ENCODE measurements at regions not wholly inside any gene's neighbourhood (a gene's known extent, or its start where the extent isn't known, plus 50 kb on each side); places are given as distances from the start of the nearest gene placed in this dataset.

GRCh38 chr18:76771192-76771799 lies 51.1 kb upstream of the ZNF236 start:
- no peak for DNase-seq (ENCODE audit: low read depth)
- no peak for TF ChIP-seq CTCF (IDR thresholded peaks at IDR 0.05; ENCODE audit: control insufficient read depth, extremely low read depth, insufficient read depth)
- no peak overlapping the region for H3K4me3 ChIP-seq (ENCODE audit: low read depth, low read length)

GRCh38 chr18:76767954-76768353 lies 54.4 kb upstream of the ZNF236 start:
- no peak for DNase-seq (ENCODE audit: low read depth)
- no peak overlapping the region for H3K4me3 ChIP-seq (ENCODE audit: low read depth, low read length)
- TF ChIP-seq CTCF (IDR thresholded peaks at IDR 0.05; ENCODE audit: control insufficient read depth, extremely low read depth, insufficient read depth) = no peak

GRCh38 chr18:76766429-76766828 lies 55.9 kb upstream of the ZNF236 start:
- no peak for TF ChIP-seq CTCF (IDR thresholded peaks at IDR 0.05; ENCODE audit: control insufficient read depth, extremely low read depth, insufficient read depth)
- H3K4me3 ChIP-seq (ENCODE audit: low read depth, low read length) = no peak overlapping the region
- DNase-seq (ENCODE audit: low read depth) = no peak

- no peak for DNase-seq (ENCODE audit: low read depth)
- H3K4me3 ChIP-seq (ENCODE audit: low read depth, low read length) = no peak overlapping the region
- TF ChIP-seq CTCF (IDR thresholded peaks at IDR 0.05; ENCODE audit: control insufficient read depth, extremely low read depth, insufficient read depth) = no peak
Measured at GRCh38 chr18:76765649-76766048, 56.7 kb upstream of the ZNF236 start.

GRCh38 chr18:76764291-76764901 lies 58.0 kb upstream of the ZNF236 start:
- no peak for TF ChIP-seq CTCF (IDR thresholded peaks at IDR 0.05; ENCODE audit: control insufficient read depth, extremely low read depth, insufficient read depth)
- no peak for DNase-seq (ENCODE audit: low read depth)

GRCh38 chr18:76759056-76759455 lies 63.3 kb upstream of the ZNF236 start:
- TF ChIP-seq CTCF (IDR thresholded peaks at IDR 0.05; ENCODE audit: control insufficient read depth, extremely low read depth, insufficient read depth) = no peak
- no peak overlapping the region for H3K4me3 ChIP-seq (ENCODE audit: low read depth, low read length)
- no peak for DNase-seq (ENCODE audit: low read depth)

More at GRCh38 chr18:76764291-76764901, 58.0 kb upstream of the ZNF236 start:
- H3K4me3 ChIP-seq (ENCODE audit: low read depth, low read length) = no peak overlapping the region

GRCh38 chr18:76757925-76758324 lies 64.4 kb upstream of the ZNF236 start:
- no peak for TF ChIP-seq CTCF (IDR thresholded peaks at IDR 0.05; ENCODE audit: control insufficient read depth, extremely low read depth, insufficient read depth)
- no peak for DNase-seq (ENCODE audit: low read depth)
- no peak overlapping the region for H3K4me3 ChIP-seq (ENCODE audit: low read depth, low read length)

Measured in LNCaP clone FGC (cell line).